ENCODE measurements at regions not wholly inside any gene's neighbourhood (a gene's known extent, or its start where the extent isn't known, plus 50 kb on each side); places are given as distances from the start of the nearest gene placed in this dataset.

- Histone ChIP-seq H3K27ac (no peak overlapping the region), H3K27me3 (no peaks in the 10 kb centered on the region), H3K9ac (no peak overlapping the region), H3K9me3 (ENCODE audit: low read depth) (no peaks in the 10 kb centered on the region), H4K20me1 (ENCODE audit: low read depth) (no peaks in the 10 kb centered on the region), H3K4me3 (no peak overlapping the region), H3K4me1 (no peaks in the 10 kb centered on the region), H3F3A (ENCODE audit: low read depth) (no peaks in the 10 kb centered on the region), H3K36me3 (no peaks in the 10 kb centered on the region), H3K4me2 (no peak overlapping the region), H3K79me2 (ENCODE audit: low read depth) (no peaks in the 10 kb centered on the region), H2AFZ (replicated peaks) (no peak overlapping the region)
- no peak overlapping the region for H3K4me3 Mint-ChIP-seq
- no peaks in the 10 kb centered on the region for H3K4me1 Mint-ChIP-seq
- peaks cover 2% of the 10 kb centered on the region for H3K9me3 Mint-ChIP-seq
- TF ChIP-seq EZH2 (IDR thresholded peaks at IDR 0.05) (no peak), EZH2phosphoT487 (IDR thresholded peaks at IDR 0.05) (no peak), CTCF (IDR thresholded peaks at IDR 0.05) (no peak)
- no peak overlapping the region for H3K27ac Mint-ChIP-seq
- peaks cover 2% of the 10 kb centered on the region for H3K27me3 Mint-ChIP-seq (ENCODE audit: insufficient read depth, low read depth)
- no peaks in the 10 kb centered on the region for H3K36me3 Mint-ChIP-seq
- no peak for DNase-seq (ENCODE audit: low spot score)
Measured at GRCh38 chrX:26373829-26374228, 157.9 kb downstream of the MAGEB5 start.

- H3K9me3 Mint-ChIP-seq, result no peaks in the 10 kb centered on the region
- no peaks in the 10 kb centered on the region for H3K36me3 Mint-ChIP-seq
- Histone ChIP-seq H3K27ac (no peak overlapping the region), H3K4me3 (no peak overlapping the region), H3K9me3 (ENCODE audit: low read depth) (no peaks in the 10 kb centered on the region), H3K9ac (no peak overlapping the region), H3K36me3 (no peaks in the 10 kb centered on the region), H3K79me2 (ENCODE audit: low read depth) (no peaks in the 10 kb centered on the region), H2AFZ (replicated peaks) (no peak overlapping the region), H3K27me3 (no peaks in the 10 kb centered on the region), H4K20me1 (ENCODE audit: low read depth) (no peaks in the 10 kb centered on the region), H3K4me2 (no peak overlapping the region), H3F3A (ENCODE audit: low read depth) (no peaks in the 10 kb centered on the region), H3K4me1 (no peaks in the 10 kb centered on the region)
- no peak for TF ChIP-seq CTCF (IDR thresholded peaks at IDR 0.05)
- no peak for TF ChIP-seq EZH2phosphoT487 (IDR thresholded peaks at IDR 0.05)
- TF ChIP-seq EZH2 (IDR thresholded peaks at IDR 0.05), result no peak
- DNase-seq (ENCODE audit: low spot score), result no peak
- H3K4me1 Mint-ChIP-seq, result no peaks in the 10 kb centered on the region
- no peaks in the 10 kb centered on the region for H3K27me3 Mint-ChIP-seq (ENCODE audit: insufficient read depth, low read depth)
- H3K4me3 Mint-ChIP-seq, result no peak overlapping the region
- H3K27ac Mint-ChIP-seq, result no peak overlapping the region
Measured at GRCh38 chrX:26352891-26353430, 137.0 kb downstream of the MAGEB5 start.

- no peak overlapping the region for H3K9ac ChIP-seq
- H3K4me2 ChIP-seq, result no peak overlapping the region
- no peak overlapping the region for H2AFZ ChIP-seq (replicated peaks)
- H3K4me3 ChIP-seq, result no peak overlapping the region
- no peak for DNase-seq (ENCODE audit: low spot score)
- peaks cover 4% of the 10 kb centered on the region for H3K9me3 ChIP-seq (ENCODE audit: low read depth)
- Mint-ChIP-seq H3K9me3 (no peaks in the 10 kb centered on the region), H3K27ac (no peak overlapping the region), H3K4me3 (no peak overlapping the region), H3K27me3 (ENCODE audit: insufficient read depth, low read depth) (no peaks in the 10 kb centered on the region), H3K4me1 (no peaks in the 10 kb centered on the region), H3K36me3 (no peaks in the 10 kb centered on the region)
- no peaks in the 10 kb centered on the region for H3F3A ChIP-seq (ENCODE audit: low read depth)
- no peaks in the 10 kb centered on the region for H3K4me1 ChIP-seq
- no peaks in the 10 kb centered on the region for H3K27me3 ChIP-seq
- H3K79me2 ChIP-seq (ENCODE audit: low read depth), result no peaks in the 10 kb centered on the region
- TF ChIP-seq CTCF (IDR thresholded peaks at IDR 0.05) (no peak), EZH2 (IDR thresholded peaks at IDR 0.05) (no peak), EZH2phosphoT487 (IDR thresholded peaks at IDR 0.05) (no peak)
- H4K20me1 ChIP-seq (ENCODE audit: low read depth), result no peaks in the 10 kb centered on the region
- no peak overlapping the region for H3K27ac ChIP-seq
- no peaks in the 10 kb centered on the region for H3K36me3 ChIP-seq
Measured at GRCh38 chrX:26347171-26347570, 131.2 kb downstream of the MAGEB5 start.

All from neural progenitor cell (in vitro differentiated cells).